ENCODE measurements at regions not wholly inside any gene's neighbourhood (a gene's known extent, or its start where the extent isn't known, plus 50 kb on each side); places are given as distances from the start of the nearest gene placed in this dataset.

GRCh38 chr4:12644261-12644660 lies 839.9 kb downstream of the RAB28 start:
- ChIA-PET POLR2A (no interaction called here), CTCF (no interaction called here)
- Histone ChIP-seq H3K4me1 (no peaks in the 10 kb centered on the region), H3K27ac (no peak overlapping the region), H3K4me3 (no peak overlapping the region), H3K9me3 (no peaks in the 10 kb centered on the region), H3K4me2 (no peak overlapping the region)
- no peak for TF ChIP-seq USF2 (IDR thresholded peaks at IDR 0.05)
- TF ChIP-seq HOXA7 (CRISPR knock-in tag; IDR thresholded peaks at IDR 0.05) = no peak
- TF ChIP-seq TFCP2L1 (CRISPR knock-in tag; IDR thresholded peaks at IDR 0.05) = no peak
- TF ChIP-seq NPAS2 (CRISPR knock-in tag; IDR thresholded peaks at IDR 0.05; ENCODE audit: borderline replicate concordance) = no peak
- TF ChIP-seq ESRRA (IDR thresholded peaks at IDR 0.05; ENCODE audit: borderline replicate concordance, low read length) = no peak
- TF ChIP-seq ZC3H11A (IDR thresholded peaks at IDR 0.05) = no peak
- TF ChIP-seq FOSL2 (IDR thresholded peaks at IDR 0.05) = no peak
- no peak for TF ChIP-seq FOSL2 (CRISPR knock-in tag; IDR thresholded peaks at IDR 0.05)
- TF ChIP-seq, protein P1, sequence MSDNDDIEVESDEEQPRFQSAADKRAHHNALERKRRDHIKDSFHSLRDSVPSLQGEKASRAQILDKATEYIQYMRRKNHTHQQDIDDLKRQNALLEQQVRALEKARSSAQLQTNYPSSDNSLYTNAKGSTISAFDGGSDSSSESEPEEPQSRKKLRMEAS (IDR thresholded peaks at IDR 0.05) = no peak
- TF ChIP-seq CTCF (IDR thresholded peaks at IDR 0.05) = no peak
- no peak for TF ChIP-seq SREBF2 (IDR thresholded peaks at IDR 0.05)
- TF ChIP-seq, protein P2, sequence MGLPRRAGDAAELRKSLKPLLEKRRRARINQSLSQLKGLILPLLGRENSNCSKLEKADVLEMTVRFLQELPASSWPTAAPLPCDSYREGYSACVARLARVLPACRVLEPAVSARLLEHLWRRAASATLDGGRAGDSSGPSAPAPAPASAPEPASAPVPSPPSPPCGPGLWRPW (IDR thresholded peaks at IDR 0.05) = no peak
- TF ChIP-seq, protein P3, sequence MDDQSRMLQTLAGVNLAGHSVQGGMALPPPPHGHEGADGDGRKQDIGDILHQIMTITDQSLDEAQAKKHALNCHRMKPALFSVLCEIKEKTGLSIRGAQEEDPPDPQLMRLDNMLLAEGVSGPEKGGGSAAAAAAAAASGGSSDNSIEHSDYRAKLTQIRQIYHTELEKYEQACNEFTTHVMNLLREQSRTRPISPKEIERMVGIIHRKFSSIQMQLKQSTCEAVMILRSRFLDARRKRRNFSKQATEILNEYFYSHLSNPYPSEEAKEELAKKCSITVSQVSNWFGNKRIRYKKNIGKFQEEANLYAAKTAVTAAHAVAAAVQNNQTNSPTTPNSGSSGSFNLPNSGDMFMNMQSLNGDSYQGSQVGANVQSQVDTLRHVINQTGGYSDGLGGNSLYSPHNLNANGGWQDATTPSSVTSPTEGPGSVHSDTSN (IDR thresholded peaks at IDR 0.05) = no peak
- TF ChIP-seq HEYL (CRISPR knock-in tag; IDR thresholded peaks at IDR 0.05) = no peak
- no peak for TF ChIP-seq HOXB13 (CRISPR knock-in tag; IDR thresholded peaks at IDR 0.05; ENCODE audit: low read depth)
- no peak for TF ChIP-seq KDM5A (IDR thresholded peaks at IDR 0.05)
- TF ChIP-seq TP53 (CRISPR knock-in tag; IDR thresholded peaks at IDR 0.05) = no peak
- no peak for TF ChIP-seq RFX5 (IDR thresholded peaks at IDR 0.05)
- TF ChIP-seq HMGXB4 (CRISPR knock-in tag; IDR thresholded peaks at IDR 0.05; ENCODE audit: borderline replicate concordance) = no peak
- no peak for TF ChIP-seq BHLHE40 (IDR thresholded peaks at IDR 0.05; ENCODE audit: low read depth, low read length)
- DNase-seq (ENCODE audit: low read depth in 1 of 2, low spot score in 1 of 2) = no peak
- no peak for ATAC-seq
- WGBS (ENCODE audit: missing lambda C conversion rate) = 0% methylated on average over 1 of the region's 1 CpG
- FAIRE-seq = no peak

- H3K27ac ChIP-seq = no peak overlapping the region
- H3K4me1 ChIP-seq = no peaks in the 10 kb centered on the region
- no peak overlapping the region for H3K4me2 ChIP-seq
- FAIRE-seq = no peak
- CTCF ChIA-PET = no interaction called here
- ATAC-seq = no peak
- H3K4me3 ChIP-seq = no peak overlapping the region
- WGBS (ENCODE audit: missing lambda C conversion rate) = 4% methylated on average over 5 of the region's 5 CpGs
- POLR2A ChIA-PET = no interaction called here
- H3K9me3 ChIP-seq = no peaks in the 10 kb centered on the region
- DNase-seq (ENCODE audit: low read depth in 1 of 2, low spot score in 1 of 2) = no peak
- TF ChIP-seq CHD2 (IDR thresholded peaks at IDR 0.05; ENCODE audit: low read length, partially characterized antibody) (no peak), PHF8 (IDR thresholded peaks at IDR 0.05; ENCODE audit: borderline replicate concordance, low read depth) (no peak), POLR2A (IDR thresholded peaks at IDR 0.05; ENCODE audit: low read length) (no peak), ATOH8 (CRISPR knock-in tag; IDR thresholded peaks at IDR 0.05; ENCODE audit: low read depth) (no peak), TFCP2L1 (CRISPR knock-in tag; IDR thresholded peaks at IDR 0.05) (no peak), BHLHE40 (IDR thresholded peaks at IDR 0.05; ENCODE audit: low read depth, low read length) (no peak)
- TF ChIP-seq, protein P4, sequence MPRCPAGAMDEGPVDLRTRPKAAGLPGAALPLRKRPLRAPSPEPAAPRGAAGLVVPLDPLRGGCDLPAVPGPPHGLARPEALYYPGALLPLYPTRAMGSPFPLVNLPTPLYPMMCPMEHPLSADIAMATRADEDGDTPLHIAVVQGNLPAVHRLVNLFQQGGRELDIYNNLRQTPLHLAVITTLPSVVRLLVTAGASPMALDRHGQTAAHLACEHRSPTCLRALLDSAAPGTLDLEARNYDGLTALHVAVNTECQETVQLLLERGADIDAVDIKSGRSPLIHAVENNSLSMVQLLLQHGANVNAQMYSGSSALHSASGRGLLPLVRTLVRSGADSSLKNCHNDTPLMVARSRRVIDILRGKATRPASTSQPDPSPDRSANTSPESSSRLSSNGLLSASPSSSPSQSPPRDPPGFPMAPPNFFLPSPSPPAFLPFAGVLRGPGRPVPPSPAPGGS (IDR thresholded peaks at IDR 0.05) = no peak
- TF ChIP-seq, protein P3 (IDR thresholded peaks at IDR 0.05) = no peak
Observed at GRCh38 chr4:12636191-12636590, 847.9 kb downstream of the RAB28 start.
